Breast epithelium (tissue), 4 donors: ENCODE measurements at regions not wholly inside any gene's neighbourhood (a gene's known extent, or its start where the extent isn't known, plus 50 kb on each side); places are given as distances from the start of the nearest gene placed in this dataset.

Experiments
- DNase-seq, 2 donors: peaks; one replicate each; pipeline ENCODE4 v3.0.0-alpha.2; 2019; ENCODE audit warnings: low spot score in 2 of 2
- H3K27ac ChIP-seq, 2 donors: fragments of 200-600 bp; sonication (generic) in 1 of 2; one replicate each; pipeline ENCODE4 v1.5.1; 2016 to 2019; ENCODE audit warnings: mild to moderate bottlenecking in 1 of 2
- H3K27me3 ChIP-seq, 2 donors: fragments of 200-600 bp; sonication (generic) in 1 of 2; one replicate each; pipeline versions ENCODE4 v1.5.1 to v1.6.0; 2017 to 2019; ENCODE audit warnings: control low read depth in 1 of 2, mild to moderate bottlenecking in 1 of 2
- H3K36me3 ChIP-seq: fragments of 200-600 bp; one replicate; pipeline ENCODE4 v1.5.1; 2019
- H3K4me1 ChIP-seq, 2 donors: fragments of 200-600 bp; sonication (generic); one replicate each; pipeline ENCODE4 v1.5.1; 2016 to 2019; ENCODE audit warnings: control low read depth in 1 of 2
- H3K4me3 ChIP-seq, 3 donors: fragments of 200-600 bp; sonication (generic); 1 replicate in 2 of 3; 2 replicates in 1 of 3; pipeline ENCODE4 v1.5.1; 2016 to 2019; ENCODE audit warnings: mild to moderate bottlenecking in 3 of 3, moderate library complexity in 2 of 3
- H3K9me3 ChIP-seq, 2 donors: fragments of 200-600 bp; sonication (generic) in 1 of 2; one replicate each; pipeline ENCODE4 v1.5.1; 2016 to 2019; ENCODE audit warnings: control low read depth in 1 of 2
- CTCF ChIP-seq, 3 donors: fragments of 450-650 bp; IDR thresholded peaks; one replicate each; pipeline ENCODE4 v1.5.1; 2016 to 2017; ENCODE audit warnings: antibody characterized with exemption in 3 of 3, mild to moderate bottlenecking in 3 of 3, moderate library complexity in 3 of 3
- POLR2A ChIP-seq: fragments of 450-650 bp; IDR thresholded peaks from one replicate; pipeline ENCODE4 v1.6.1; 2016; ENCODE audit warnings: antibody characterized with exemption, mild to moderate bottlenecking, moderate library complexity
- POLR2AphosphoS5 ChIP-seq, 3 donors: sonication (generic); formaldehyde crosslinking; IDR thresholded peaks; one replicate each; pipeline ENCODE4 v1.6.1; 2017; ENCODE audit warnings: antibody characterized with exemption in 3 of 3
- intact Hi-C: fragments of 100-400 bp; cut with DNase I; formaldehyde crosslinking; loops from one replicate; pipeline ENCODE4 v1.15.1; 2023; ENCODE audit warnings: low total_unique reads

GRCh38 chr6:103534814-103535213 is 1324.9 kb downstream of the HACE1 start:
- Histone ChIP-seq H3K4me3 (no peak overlapping the region), H3K27ac (no peak overlapping the region), H3K27me3 (no peaks in the 10 kb centered on the region), H3K36me3 (no peaks in the 10 kb centered on the region), H3K9me3 (no peaks in the 10 kb centered on the region), H3K4me1 (no peaks in the 10 kb centered on the region)
- DNase-seq = no peak
- TF ChIP-seq POLR2A (no peak), POLR2AphosphoS5 (IDR thresholded peaks at IDR 0.05) (no peak), CTCF (IDR thresholded peaks at IDR 0.05) (no peak)
- intact Hi-C loops = no loop called here

GRCh38 chr6:103534095-103534494 is 1325.6 kb downstream of the HACE1 start:
- Histone ChIP-seq H3K27me3 (no peaks in the 10 kb centered on the region), H3K4me1 (no peaks in the 10 kb centered on the region), H3K4me3 (no peak overlapping the region), H3K36me3 (no peaks in the 10 kb centered on the region), H3K27ac (no peak overlapping the region), H3K9me3 (no peaks in the 10 kb centered on the region)
- no peak for TF ChIP-seq POLR2A
- DNase-seq = no peak
- intact Hi-C loops = no loop called here

GRCh38 chr6:103522045-103522444 is 1337.7 kb downstream of the HACE1 start:
- DNase-seq = no peak
- intact Hi-C loops = no loop called here

GRCh38 chr6:103516336-103516735 is 1343.4 kb downstream of the HACE1 start:
- H3K27ac ChIP-seq = no peak overlapping the region
- TF ChIP-seq CTCF (IDR thresholded peaks at IDR 0.05) (no peak), POLR2AphosphoS5 (IDR thresholded peaks at IDR 0.05) (no peak), POLR2A (no peak)
- DNase-seq = no peak
- H3K36me3 ChIP-seq = no peaks in the 10 kb centered on the region
- intact Hi-C loops = no loop called here
- H3K9me3 ChIP-seq = peaks cover 0 to under 1% of the 10 kb centered on the region in 2 donors
- H3K4me3 ChIP-seq = no peak overlapping the region
- no peaks in the 10 kb centered on the region for H3K4me1 ChIP-seq
- no peaks in the 10 kb centered on the region for H3K27me3 ChIP-seq

More at GRCh38 chr6:103522045-103522444, 1337.7 kb downstream of the HACE1 start:
- Histone ChIP-seq H3K27me3 (no peaks in the 10 kb centered on the region), H3K4me1 (no peaks in the 10 kb centered on the region), H3K27ac (no peak overlapping the region), H3K9me3 (peaks cover 0 to 7% of the 10 kb centered on the region in 2 donors), H3K36me3 (no peaks in the 10 kb centered on the region), H3K4me3 (no peak overlapping the region)
- no peak for TF ChIP-seq POLR2AphosphoS5 (IDR thresholded peaks at IDR 0.05)
- TF ChIP-seq POLR2A = no peak
- no peak for TF ChIP-seq CTCF (IDR thresholded peaks at IDR 0.05)

GRCh38 chr6:103507052-103507451 is 1352.7 kb downstream of the HACE1 start:
- no peak for DNase-seq
- Histone ChIP-seq H3K27me3 (no peaks in the 10 kb centered on the region), H3K36me3 (no peaks in the 10 kb centered on the region), H3K27ac (no peak overlapping the region), H3K9me3 (no peaks in the 10 kb centered on the region), H3K4me1 (no peaks in the 10 kb centered on the region), H3K4me3 (no peak overlapping the region)
- intact Hi-C loops = no loop called here
- TF ChIP-seq POLR2A = no peak
- TF ChIP-seq POLR2AphosphoS5 (IDR thresholded peaks at IDR 0.05) = no peak
- no peak for TF ChIP-seq CTCF (IDR thresholded peaks at IDR 0.05)

GRCh38 chr6:103505155-103505518 is 1354.6 kb downstream of the HACE1 start:
- H3K9me3 ChIP-seq = no peaks in the 10 kb centered on the region
- TF ChIP-seq POLR2A = no peak
- TF ChIP-seq CTCF (IDR thresholded peaks at IDR 0.05) = no peak
- TF ChIP-seq POLR2AphosphoS5 (IDR thresholded peaks at IDR 0.05) = no peak
- H3K36me3 ChIP-seq = no peaks in the 10 kb centered on the region
- no peak for DNase-seq
- no peak overlapping the region for H3K4me3 ChIP-seq
- no peaks in the 10 kb centered on the region for H3K27me3 ChIP-seq
- no peaks in the 10 kb centered on the region for H3K4me1 ChIP-seq
- H3K27ac ChIP-seq = no peak overlapping the region
- intact Hi-C loops = no loop called here
